Ramos (cell line): ENCODE measurements at regions not wholly inside any gene's neighbourhood (a gene's known extent, or its start where the extent isn't known, plus 50 kb on each side); places are given as distances from the start of the nearest gene placed in this dataset.

Experiments
- in situ Hi-C: fragments of 300-500 bp; cut with MboI; formaldehyde crosslinking; loops from one replicate; pipeline ENCODE4 v1.14.3; 2022; ENCODE audit warnings: low sequenced_read_pairs; ENCODE audit not compliant: unreplicated experiment

DNA sequence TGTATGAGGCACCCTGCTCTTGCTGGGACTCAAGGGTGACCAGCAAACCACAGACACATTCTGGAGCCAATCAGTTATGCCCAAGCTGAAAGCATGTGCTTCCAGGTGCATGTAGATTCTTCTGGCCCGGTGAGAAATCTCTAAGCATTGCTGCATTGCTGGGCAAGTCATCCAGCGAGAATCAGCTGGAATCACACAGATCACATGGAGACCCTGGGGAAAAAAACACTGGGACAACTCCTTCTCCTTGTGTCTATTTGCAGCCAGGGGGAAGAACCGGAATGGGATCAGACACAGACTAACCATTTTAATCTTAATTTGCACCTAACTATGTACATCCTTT, 119.7 kb upstream of the KLF7 start:
- in situ Hi-C loops, result no loop called here

DNA sequence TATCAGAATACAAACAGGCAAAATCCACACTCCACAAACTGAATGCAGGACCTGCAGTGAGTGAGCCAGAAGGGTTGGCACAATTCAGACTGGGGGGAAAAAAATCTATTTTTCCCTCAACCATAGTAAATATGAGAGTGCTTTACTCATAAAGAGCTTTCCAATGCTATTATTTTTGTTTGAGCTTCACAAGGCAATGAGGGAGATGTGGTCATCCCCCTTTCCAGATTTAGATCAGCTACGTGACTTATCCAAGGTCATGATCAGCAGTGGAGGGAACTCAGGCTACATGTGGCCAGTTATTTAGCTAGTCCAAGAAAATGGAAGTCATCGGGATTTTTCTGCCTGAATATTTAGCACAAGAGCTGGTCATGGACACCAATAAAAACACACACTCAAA, 120.4 kb upstream of the KLF7 start:
- in situ Hi-C loops, result no loop called here

DNA sequence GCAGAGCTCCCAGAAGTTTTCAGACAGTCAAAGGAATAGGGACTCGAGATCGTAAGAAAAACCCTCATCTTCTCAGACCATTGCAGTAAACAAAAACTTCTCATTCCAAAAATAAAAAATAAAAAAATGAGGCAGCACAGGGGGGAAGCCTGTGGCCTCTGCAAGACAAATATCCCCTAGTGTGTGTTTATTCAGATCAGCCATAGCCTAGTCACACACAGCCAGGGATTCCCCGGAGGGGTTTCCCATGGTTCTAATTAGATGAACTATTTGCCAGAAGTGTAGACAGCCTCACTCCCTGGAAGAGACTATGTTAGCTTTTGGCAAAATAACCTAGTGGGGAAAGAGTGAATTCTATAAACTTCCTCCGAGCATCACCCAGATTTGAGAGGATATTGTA, 122.9 kb upstream of the KLF7 start:
- in situ Hi-C loops, result no loop called here

DNA sequence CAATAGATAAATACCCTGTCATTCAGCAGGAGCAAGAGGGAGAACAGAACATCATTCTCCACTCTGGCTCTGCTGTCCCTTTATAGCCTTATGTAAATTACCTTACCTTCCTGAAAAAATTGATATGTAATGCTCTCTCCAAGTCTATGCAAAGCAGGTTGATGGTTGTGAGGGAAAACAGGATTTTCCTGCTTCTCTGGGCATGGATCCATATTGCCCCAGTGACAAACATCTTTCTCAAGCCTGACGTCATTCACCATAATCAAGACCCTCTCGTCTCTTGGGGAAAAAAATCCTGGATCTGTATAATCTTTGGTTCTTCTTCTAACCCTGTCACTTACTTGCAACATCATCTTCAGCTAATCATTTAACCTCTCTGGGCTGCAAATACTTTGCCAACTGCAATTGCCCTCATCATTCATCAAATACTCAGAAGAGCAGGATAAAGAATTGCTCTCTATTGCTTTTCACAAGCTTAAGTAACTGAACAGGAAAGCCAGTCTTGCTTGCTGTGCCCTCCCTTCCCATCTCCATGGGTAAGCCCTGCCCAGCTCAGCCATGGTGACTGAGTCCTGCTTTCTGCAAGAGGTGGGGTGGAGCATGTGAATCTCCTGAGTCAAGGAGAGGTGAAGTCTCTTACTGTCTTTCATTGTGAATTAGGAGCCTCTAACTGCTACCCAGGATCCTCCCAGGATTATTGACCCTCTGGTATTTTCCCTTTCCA, 123.7 kb upstream of the KLF7 start:
- in situ Hi-C loops, result no loop called here

DNA sequence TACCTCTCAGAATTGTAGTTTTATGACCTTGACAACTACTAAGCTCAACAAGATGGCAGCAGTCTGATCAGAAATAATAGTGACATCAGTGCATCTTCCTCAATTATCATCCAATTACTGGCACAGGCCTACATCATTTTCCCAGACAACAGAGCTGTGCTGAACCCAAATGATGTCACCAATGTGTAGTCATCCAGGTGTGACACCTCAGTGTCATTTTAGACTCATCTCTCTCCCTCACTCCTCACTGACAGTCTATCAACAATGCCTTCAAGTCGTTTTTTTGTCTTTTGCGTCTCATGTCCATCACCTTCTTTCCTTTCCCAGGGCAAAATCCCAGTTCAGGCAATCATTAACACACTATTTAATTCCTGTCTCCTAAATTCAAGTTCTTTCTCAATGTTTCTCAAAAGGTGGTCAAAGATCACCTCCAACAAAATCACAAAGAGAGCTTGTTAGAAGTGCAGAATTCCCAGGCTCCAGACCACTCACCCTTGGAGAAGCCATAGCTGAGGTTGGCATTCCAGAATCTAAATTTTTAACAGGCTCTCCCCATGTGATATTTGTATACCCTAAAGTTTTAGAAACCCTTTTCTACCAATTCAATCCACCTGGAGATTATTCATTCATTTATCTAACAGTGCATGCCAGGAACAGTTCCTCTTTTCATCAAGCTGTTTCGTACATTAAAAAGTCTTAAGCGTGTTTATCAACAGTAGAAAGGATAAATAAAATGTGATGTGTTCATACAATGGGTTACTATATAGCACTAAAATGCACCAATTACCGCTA, 125.3 kb upstream of the KLF7 start:
- in situ Hi-C loops, result no loop called here

DNA sequence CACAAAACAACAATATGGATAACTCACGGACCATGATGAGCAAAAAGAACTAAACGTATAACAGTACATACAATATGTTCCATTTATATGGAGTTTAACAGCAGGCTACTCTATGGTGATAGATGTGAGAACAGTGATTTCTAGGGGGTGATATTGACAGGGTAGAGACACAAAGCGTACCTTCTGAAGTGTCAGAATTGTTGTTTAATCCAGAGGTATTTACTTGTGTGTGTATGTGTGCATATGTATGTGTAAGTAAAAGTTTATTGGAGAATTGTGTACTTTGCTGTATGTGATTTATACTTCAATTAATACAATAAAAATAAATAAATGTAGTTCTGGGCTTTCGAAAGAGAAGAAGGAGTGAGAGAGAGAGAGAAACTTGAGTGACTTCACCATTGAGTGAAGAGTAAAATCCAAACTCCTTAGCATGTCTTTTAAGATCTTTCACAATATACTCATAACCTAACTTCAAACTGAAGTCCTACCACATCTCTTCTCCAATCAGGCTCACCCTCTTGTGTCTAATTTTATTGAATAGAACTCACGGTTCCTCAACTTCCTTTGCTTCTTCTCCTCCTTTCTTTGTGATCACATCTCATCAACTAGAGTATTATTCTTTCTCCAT, 126.0 kb upstream of the KLF7 start:
- in situ Hi-C loops, result no loop called here

DNA sequence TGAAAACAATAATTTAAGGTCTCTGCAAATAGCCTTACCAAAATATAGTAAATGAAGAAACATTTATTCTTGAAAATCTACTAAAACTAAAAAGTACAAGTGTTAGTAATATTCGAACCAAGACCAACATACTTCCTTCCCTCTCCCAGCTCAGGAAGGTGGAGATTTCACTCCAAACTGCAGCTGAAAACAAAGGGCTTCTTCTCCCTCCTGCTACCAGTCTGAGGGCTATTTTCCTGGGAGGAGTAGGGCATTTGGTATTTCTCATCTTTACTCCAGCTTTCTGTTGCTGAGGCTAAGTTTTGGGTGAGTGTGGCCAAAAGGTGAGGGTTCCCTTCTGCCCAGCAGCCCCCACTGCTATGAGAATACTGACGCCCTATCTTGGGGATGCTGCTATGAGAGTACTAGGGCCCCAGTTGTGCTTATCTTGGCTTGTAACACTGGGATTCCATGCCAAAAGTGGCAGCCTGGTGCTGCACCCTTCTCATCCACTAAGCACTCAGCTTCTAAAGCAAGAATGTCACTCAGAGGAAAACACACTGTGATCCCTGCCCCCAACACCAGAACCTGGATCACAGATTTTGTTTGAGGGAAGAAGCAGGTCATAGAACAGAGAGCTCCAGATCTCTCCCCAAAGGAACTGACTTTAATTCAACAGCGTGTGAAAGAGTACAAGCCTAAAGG, 130.7 kb upstream of the KLF7 start:
- in situ Hi-C loops, result no loop called here

DNA sequence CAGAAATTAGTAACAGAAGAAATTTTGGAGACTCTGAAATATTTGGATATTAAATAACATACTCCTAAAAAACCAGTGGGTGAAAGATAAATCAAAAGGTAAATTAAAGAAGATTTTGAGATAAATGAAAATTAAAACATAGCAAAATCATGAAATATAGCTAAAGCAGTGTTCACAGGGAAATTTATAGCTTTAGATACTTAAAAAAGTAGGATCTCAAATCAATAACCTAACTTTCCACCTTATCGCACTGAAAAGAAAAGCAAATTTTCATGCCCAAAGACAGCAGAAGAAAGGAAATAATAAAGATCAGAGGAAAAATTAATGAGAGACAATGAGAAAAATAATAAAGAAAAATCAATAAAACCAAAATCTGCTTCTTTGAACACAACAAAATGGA, 135.1 kb upstream of the KLF7 start:
- in situ Hi-C loops, result no loop called here

DNA sequence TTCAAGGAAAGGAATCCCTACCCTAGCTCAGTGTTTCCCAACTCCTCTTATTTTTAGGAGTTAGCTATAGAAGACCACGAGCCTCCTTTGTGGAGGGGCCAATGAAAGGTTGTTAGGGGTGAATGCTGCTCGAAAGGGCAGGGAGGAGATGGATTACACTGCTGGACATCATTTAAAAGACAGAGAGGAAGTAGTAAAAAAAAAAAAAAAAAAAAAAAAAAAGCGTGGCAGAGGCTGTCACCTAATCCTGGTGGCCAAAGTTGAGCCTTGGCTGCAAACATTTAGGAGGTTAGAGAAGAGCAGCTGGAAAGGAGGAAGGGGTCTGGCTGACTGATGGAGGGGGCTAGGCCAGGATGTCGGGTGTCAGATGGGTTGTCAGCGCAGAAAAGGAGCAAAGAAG, 139.0 kb upstream of the KLF7 start:
- in situ Hi-C loops, result no loop called here

DNA sequence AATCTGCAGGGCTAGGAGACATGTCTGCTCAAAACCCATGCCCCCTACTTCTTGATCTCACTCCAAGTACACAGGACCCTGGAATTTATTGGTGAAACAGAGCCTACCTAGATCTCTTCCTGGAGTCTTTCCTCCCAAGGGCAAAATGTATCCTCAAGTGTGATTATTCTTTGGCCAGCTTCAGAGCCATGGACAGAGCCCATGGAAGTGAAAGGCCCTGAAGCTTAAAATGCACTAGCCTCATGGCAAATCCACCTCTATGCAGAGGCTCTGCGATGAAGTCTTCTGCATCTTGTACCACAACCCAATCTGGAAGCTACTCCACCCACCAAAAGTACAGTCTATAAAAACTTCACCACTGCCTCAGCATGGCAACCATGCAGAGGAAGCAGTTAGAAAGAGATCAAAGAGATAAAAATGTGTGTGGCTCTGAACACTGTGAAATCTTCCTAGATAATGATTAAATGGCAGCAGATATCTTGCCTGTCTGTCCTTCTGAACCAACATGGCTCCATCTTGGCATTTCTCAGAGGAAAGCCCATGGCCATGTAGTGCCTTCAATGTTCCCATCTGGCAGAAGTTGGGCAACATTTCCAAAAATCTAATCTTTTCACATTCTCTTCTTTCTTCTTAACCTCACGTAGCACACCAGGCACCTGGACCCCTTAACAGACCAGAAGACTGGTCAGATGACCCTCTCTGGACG, 142.9 kb upstream of the KLF7 start:
- in situ Hi-C loops, result no loop called here

DNA sequence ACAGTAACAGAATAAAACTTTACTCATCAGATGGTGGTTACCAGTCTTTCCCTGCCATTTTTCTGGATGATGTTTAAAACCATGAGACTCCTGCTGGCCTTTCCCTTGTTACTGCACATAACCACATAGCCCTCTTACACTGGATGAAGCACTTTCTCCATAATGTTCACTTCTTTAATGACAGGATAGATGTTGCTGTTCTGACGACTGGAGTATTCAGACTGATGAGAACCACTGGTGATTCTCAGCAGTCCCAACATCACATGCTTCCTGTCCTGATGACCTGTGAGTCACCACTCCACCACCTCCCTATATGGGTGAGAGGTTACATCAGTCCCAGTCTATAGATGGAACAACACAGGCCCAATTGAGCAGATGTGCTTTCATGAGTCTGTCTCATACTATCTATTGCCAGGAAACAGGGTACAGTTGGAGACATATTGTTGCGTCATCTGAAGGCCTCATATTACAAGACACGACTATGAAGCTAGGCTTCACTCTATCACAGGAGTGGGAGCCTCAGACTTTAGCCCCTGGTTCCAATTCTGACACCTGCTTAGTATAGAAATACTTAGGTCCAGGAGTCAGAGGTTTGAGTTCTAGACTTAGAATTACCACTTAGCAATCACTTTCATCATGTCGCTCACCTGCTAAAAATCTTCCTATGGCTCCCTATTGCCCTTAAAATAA, 145.7 kb upstream of the KLF7 start:
- in situ Hi-C loops, result no loop called here

DNA sequence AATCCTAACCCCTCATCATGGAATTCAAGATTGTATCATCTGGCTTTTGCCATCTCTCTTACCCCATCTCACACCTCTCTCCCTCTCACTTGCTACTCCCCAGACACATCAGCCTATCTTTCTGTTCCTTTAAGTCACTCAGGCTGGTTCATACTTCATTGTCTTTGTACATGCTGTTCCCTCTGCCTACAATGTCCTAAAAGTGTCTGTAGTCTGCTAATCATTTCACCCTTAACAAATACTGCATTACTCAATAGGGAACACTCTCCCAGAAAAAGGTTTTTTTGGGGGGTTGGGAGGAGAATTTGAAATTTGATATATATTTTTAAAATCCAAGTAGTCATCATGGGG, 146.2 kb upstream of the KLF7 start:
- in situ Hi-C loops, result no loop called here

DNA sequence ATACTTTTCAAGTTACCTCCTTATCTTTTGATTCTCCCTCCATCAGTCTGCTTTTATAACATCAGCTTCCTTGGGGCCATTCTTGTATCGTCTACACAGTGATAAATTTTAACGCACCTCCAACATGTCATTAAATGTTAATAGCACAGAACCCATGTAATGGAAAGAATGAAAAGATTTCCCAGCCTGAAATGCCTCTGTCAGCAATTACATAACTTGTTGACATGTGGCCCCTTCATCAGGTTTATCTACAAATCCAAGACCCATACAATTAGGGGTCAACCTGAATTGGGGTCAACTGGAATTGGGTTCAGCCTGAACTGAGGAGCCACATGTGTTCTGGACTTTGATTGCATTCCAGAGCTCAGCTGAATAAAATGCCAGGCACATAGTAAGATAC, 148.2 kb upstream of the KLF7 start:
- in situ Hi-C loops, result no loop called here

DNA sequence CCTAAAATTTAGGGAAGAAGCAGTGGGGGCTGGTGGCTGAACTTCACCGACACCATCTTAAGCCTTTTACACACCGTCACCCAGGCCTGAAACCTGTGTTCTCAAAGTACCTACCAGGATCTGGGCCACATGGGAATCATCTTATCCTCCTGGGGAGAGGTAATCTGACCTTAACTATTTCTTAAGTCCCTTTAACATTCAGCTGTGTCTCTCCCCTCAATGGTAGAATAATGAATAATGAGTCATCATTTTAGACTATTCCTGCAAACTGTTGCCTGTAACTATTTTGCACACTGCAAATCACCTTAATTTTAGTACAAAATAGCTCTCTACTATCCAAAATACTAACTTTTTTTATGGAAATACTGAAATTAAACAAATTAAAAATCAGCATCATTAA, 149.4 kb upstream of the KLF7 start:
- in situ Hi-C loops, result no loop called here

DNA sequence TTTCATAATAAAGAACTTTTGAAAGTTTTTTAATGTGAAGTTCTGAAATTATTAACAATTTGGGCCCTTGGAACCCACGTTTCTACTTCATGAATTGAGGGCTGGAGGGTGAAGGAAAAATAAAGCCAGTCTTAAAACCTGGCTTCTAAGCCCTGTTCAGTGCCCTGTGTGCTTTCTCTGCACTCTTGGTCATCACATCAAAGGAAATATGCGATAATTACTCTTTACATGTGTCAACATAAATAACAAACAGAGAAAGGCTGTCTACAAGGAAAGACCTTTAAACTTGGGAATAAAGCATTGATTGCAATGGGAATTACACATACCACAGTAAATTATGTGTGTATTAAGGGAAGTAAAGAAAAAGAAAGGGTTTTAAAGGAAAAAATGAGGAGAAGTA, 150.7 kb upstream of the KLF7 start:
- in situ Hi-C loops, result no loop called here

DNA sequence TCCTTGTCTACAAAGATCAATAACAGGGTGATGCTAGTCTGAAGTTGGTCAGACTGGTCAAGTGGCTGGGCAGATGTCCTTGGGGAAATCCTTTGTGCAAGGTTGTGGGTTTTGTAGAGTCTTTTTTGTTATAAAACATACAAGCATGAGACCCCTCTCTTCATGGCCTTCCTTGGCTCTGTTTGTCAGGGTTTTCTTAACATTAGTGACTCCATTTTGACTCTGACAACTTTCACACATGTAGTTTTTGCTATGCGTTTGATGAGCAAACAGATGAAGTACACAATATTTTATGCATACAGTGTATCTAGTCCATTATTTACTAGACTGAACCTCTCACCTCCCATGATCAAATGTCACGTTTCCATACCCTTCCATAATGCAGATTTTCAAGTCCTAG, 151.2 kb upstream of the KLF7 start:
- in situ Hi-C loops, result no loop called here

DNA sequence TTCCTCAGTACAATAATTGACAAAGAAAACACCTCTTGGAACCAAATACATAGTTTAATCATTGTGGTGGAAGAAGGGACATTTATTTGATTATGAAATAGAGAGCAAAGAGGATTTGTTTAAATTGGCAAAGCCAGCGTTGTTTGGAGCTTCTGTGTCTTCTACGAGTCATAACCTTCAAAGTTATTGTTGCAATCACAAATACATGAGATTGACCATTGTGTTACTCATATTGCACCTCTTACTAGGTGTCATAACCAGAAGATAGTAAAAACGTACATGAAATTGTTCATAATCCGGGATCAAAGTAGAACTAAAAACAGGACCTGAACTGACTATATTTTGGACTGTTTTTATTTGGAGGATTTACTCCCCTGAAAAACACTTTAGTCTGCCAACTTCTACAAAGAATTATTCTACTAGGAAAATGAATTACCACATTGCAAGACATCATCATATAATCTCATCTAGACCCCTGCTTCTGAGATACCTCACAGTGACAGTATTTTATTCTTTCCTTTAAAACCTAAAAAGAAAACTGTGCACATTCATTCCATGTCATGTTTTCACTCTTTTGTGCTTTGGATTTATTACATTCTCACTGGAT, 151.7 kb upstream of the KLF7 start:
- in situ Hi-C loops, result no loop called here

DNA sequence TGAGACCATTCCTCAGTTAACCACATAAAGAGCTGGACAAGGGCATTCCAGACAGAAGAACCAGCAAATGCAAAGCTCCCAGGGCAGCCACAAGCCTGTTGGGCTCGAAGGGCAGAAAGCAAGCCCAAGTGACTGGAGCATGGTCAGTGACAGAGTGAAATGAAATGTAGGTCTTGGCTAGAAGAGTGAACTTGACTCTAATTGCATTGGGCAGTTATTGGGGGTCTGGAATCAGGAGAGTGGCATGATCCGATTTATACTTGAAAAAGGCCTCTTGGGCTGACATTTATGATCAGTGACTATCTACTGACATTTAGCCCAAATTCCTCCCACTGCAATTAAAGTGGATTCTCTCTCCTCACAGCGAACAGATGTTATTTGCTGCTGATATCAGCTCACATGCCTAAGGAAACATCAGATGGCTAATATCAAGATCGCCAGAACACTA, 152.5 kb upstream of the KLF7 start:
- in situ Hi-C loops, result no loop called here

DNA sequence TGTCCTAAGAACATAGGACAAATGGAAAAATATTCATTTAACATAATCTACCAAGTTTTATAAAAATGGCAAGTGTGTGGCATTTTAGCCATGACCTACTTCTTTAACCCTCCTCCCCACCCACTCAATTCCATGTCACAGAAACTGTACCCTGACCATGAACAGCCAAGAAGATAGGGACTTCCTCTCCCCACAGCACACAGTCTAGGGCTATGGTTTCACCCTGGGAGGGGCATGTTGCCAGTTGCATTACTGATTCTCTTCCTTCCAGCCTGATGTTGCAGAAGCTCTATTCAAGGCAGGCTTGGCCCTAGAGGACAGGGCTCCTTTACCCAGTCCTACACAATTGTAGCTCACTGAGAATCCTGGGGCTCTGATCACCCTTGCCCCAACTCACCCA, 153.6 kb upstream of the KLF7 start:
- in situ Hi-C loops, result no loop called here
